ENCODE measurements at regions not wholly inside any gene's neighbourhood (a gene's known extent, or its start where the extent isn't known, plus 50 kb on each side); places are given as distances from the start of the nearest gene placed in this dataset.
"Not testable (repeated sequence)": the region's sequence is repeated elsewhere in the genome, so short reads cannot be mapped to it uniquely, and the experiment has no call there.

GRCh38 chr10:87416892-87417291 is 59.3 kb downstream of the NUTM2D start:
- peak; percentile 29 for DNase-seq

DNA sequence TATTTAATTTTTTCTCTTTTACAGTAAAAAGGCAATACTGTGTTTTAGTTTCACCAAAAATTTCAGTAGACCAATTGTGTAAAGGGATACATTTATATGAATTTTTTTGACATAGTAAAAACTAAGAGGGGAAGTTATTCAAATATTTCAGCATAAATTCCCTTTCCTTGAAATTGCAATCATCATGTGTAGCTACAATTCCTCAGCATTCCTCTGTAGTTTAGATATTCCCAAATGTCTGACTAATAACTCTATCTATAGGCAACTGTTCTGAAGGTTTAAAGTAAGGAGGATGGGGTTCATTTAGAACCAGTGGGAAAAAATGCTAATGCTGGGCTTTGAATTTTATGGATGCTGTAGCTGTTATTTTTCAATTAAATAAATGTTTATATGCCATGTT is 65.1 kb downstream of the NUTM2D start:
- not testable (repeated sequence) for DNase-seq

DNA sequence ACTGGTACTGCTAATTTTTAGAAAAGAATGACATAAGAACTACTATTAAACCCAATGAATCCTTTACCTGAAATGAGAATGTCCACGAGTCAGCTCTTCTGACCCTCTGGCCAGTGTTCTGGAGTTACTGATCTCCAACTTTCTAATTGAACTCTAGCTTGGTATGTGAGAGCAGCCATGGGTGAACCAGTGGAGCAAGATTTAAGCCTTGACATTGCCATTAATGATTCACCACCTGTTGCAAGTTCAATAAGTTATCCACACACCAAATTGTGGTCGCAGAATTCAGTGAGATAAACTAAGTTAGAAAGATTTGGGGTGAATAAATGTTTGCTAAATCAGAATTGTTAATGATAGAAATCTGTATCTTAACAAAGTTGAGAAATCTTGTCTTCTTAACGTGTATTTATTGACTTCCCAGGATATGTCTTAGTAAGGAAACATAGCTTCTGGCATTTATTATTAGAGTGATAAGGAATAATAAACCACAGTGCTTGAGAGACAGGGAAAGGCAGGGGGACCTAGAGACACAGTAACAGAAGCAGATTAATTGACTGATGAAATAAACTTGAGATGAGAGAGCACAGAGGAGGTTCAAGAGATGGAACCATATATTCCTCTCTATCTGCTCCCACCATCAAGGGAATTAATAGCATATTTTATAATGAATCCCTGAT is 67.3 kb downstream of the NUTM2D start:
- DNase-seq, result not testable (repeated sequence)

GRCh38 chr10:87433836-87434235 is 70.9 kb upstream of the MINPP1 start:
- not testable (repeated sequence) for DNase-seq

GRCh38 chr10:87435295-87435826 is 69.3 kb upstream of the MINPP1 start:
- not testable (repeated sequence) for DNase-seq

- DNase-seq, result not testable (repeated sequence)
Observed at GRCh38 chr10:87436104-87436503, 68.6 kb upstream of the MINPP1 start.

GRCh38 chr10:87437450-87437849 is 67.2 kb upstream of the MINPP1 start:
- peak; percentile 57 for DNase-seq
